ENCODE measurements at regions not wholly inside any gene's neighbourhood (a gene's known extent, or its start where the extent isn't known, plus 50 kb on each side); places are given as distances from the start of the nearest gene placed in this dataset.
"Not testable (repeated sequence)": the region's sequence is repeated elsewhere in the genome, so short reads cannot be mapped to it uniquely, and the experiment has no call there.

- DNase-seq (ENCODE audit: low read depth in 2 of 2) = not testable (repeated sequence)
Observed at GRCh38 chr4:49154308-49155103, 168.4 kb downstream of the CWH43 start.

GRCh38 chr4:49155270-49155669, 169.2 kb downstream of the CWH43 start:
- not testable (repeated sequence) for DNase-seq (ENCODE audit: low read depth in 2 of 2)

- DNase-seq (ENCODE audit: low read depth in 2 of 2) = not testable (repeated sequence)
Observed at GRCh38 chr4:49156309-49156708, 170.2 kb downstream of the CWH43 start.

- DNase-seq (ENCODE audit: low read depth in 2 of 2) = not testable (repeated sequence)
Observed at GRCh38 chr4:49157630-49158029, 171.6 kb downstream of the CWH43 start.

- DNase-seq (ENCODE audit: low read depth in 2 of 2) = not testable (repeated sequence)
Observed at GRCh38 chr4:49161111-49161541, 175.1 kb downstream of the CWH43 start.

- DNase-seq (ENCODE audit: low read depth in 2 of 2) = not testable (repeated sequence)
Observed at GRCh38 chr4:49164916-49165315, 178.8 kb downstream of the CWH43 start.

GRCh38 chr4:49177847-49178246, 191.8 kb downstream of the CWH43 start:
- not testable (repeated sequence) for DNase-seq (ENCODE audit: low read depth in 2 of 2)

- not testable (repeated sequence) for DNase-seq (ENCODE audit: low read depth in 2 of 2)
Observed at GRCh38 chr4:49181088-49181487, 195.0 kb downstream of the CWH43 start.

- DNase-seq (ENCODE audit: low read depth in 2 of 2) = not testable (repeated sequence)
Observed at GRCh38 chr4:49211396-49212194, 225.5 kb downstream of the CWH43 start.

- DNase-seq (ENCODE audit: low read depth in 2 of 2) = not testable (repeated sequence)
Observed at GRCh38 chr4:49213250-49213649, 227.2 kb downstream of the CWH43 start.

- not testable (repeated sequence) for DNase-seq (ENCODE audit: low read depth in 2 of 2)
Observed at GRCh38 chr4:49213750-49214149, 227.7 kb downstream of the CWH43 start.

GRCh38 chr4:49214453-49215081, 228.5 kb downstream of the CWH43 start:
- DNase-seq (ENCODE audit: low read depth in 2 of 2) = not testable (repeated sequence)

- not testable (repeated sequence) for DNase-seq (ENCODE audit: low read depth in 2 of 2)
Observed at GRCh38 chr4:49215082-49215479, 229.0 kb downstream of the CWH43 start.

GRCh38 chr4:49216606-49217005, 230.5 kb downstream of the CWH43 start:
- not testable (repeated sequence) for DNase-seq (ENCODE audit: low read depth in 2 of 2)

GRCh38 chr4:49217492-49217891, 231.4 kb downstream of the CWH43 start:
- no peak for DNase-seq (ENCODE audit: low read depth in 2 of 2)

GRCh38 chr4:49218094-49218493, 232.0 kb downstream of the CWH43 start:
- DNase-seq (ENCODE audit: low read depth in 2 of 2) = not testable (repeated sequence)

GRCh38 chr4:49218931-49219330, 232.9 kb downstream of the CWH43 start:
- DNase-seq (ENCODE audit: low read depth in 2 of 2) = not testable (repeated sequence)

GRCh38 chr4:49219489-49220225, 233.6 kb downstream of the CWH43 start:
- DNase-seq (ENCODE audit: low read depth in 2 of 2) = not testable (repeated sequence)

GRCh38 chr4:49221209-49221608, 235.1 kb downstream of the CWH43 start:
- no peak for DNase-seq (ENCODE audit: low read depth in 2 of 2)

- not testable (repeated sequence) for DNase-seq (ENCODE audit: low read depth in 2 of 2)
Observed at GRCh38 chr4:49222810-49223209, 236.7 kb downstream of the CWH43 start.

GRCh38 chr4:49226216-49226866, 240.3 kb downstream of the CWH43 start:
- not testable (repeated sequence) for DNase-seq (ENCODE audit: low read depth in 2 of 2)
